ENCODE measurements at regions not wholly inside any gene's neighbourhood (a gene's known extent, or its start where the extent isn't known, plus 50 kb on each side); places are given as distances from the start of the nearest gene placed in this dataset.
"Not testable (repeated sequence)": the region's sequence is repeated elsewhere in the genome, so short reads cannot be mapped to it uniquely, and the experiment has no call there.

- TF ChIP-seq CTCF (conservative IDR thresholded peaks at IDR 0.05; ENCODE audit: low read depth, low read length); EZH2 (IDR thresholded peaks at IDR 0.05; ENCODE audit: borderline replicate concordance, low read depth, low read length, poor library complexity, severe bottlenecking): not testable (repeated sequence)
These were observed 1085.7 kb downstream of the TYW1 start for GRCh38 chr7:68082066-68082960.

Data from A673 (cell line).